NCI-H2107 treated with DMSO at 0.1 percent for 48 hours (cell line): ENCODE measurements at regions not wholly inside any gene's neighbourhood (a gene's known extent, or its start where the extent isn't known, plus 50 kb on each side); places are given as distances from the start of the nearest gene placed in this dataset.

Source experiments
- DNase-seq: peaks from one replicate; lab custom pipeline; 2025; ENCODE audit not compliant: unreplicated experiment; lab: John Stamatoyannopoulos, UW

DNA sequence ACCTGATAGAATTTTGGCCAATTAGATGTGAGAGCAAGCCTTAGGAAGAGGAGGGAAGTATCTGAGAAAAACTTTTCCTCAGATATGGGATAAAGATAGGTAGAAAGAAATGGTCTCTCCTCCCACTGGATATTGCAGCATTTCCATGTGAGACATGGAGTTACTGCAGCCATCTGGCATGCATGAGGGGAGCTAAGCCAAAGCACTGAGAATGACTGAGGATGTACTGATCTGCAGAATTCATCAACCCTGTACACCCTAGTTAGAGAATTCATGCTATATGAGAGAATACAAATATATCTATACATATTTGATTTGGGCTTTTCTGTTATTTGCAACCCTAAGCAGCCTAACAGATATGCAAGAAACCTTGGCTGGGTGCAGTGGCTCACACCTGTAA lies 52.5 kb upstream of the RPL34 start:
- no peak for DNase-seq

GRCh38 chr4:108561116-108561515 lies 59.3 kb upstream of the RPL34 start:
- DNase-seq = no peak

- no peak for DNase-seq
Observed at GRCh38 chr4:108560616-108561015, 59.8 kb upstream of the RPL34 start.

DNA sequence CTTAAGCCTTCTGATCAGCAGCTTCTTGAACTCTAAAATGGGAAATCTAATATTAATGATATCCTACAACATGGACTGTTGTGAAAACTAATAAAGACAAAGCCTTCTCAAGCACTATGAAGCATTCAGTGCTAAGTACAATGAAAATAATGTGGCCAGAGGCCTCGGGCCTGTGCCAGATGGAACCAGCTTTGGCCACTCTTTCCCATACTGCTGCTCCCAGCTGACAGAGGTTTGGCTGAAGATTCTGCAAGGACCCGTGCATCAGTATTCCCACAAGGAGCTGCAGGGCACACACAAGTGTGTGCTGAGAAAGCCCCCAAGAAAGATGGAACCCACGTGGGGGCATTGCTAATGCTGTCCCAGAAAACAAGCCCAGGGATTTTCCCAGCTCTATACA lies 60.5 kb upstream of the RPL34 start:
- DNase-seq = no peak

GRCh38 chr4:108559068-108559793 lies 61.1 kb upstream of the RPL34 start:
- no peak for DNase-seq

DNA sequence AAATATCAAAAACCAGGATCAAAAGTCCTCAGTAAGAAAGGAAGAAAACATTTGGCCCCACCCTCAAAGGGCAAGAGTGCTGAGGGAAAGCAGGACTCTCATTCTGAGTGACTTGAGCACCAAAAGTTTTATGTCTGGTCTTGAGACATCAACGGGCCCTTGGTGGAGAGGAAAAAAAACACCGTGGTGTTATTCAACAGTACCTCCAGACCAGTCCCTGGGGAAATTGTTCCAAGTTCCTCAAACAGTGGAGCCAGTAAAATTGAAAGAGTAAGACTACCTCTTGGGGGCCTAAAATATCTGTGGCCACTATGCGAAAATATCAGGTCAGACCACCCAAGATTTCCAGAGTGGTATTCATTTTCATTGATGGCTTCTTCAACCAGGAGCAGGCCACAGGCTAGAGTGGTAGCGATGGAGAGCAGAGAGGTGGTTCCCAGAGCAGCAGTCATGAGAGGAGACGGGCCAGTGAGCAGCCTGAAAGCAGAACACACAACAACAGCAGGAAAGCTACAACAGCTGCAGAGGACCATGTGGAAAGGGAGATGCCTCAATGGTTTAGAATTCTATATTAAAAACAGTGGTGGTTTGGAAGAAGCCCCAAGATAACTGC lies 63.7 kb upstream of the RPL34 start:
- no peak for DNase-seq

DNA sequence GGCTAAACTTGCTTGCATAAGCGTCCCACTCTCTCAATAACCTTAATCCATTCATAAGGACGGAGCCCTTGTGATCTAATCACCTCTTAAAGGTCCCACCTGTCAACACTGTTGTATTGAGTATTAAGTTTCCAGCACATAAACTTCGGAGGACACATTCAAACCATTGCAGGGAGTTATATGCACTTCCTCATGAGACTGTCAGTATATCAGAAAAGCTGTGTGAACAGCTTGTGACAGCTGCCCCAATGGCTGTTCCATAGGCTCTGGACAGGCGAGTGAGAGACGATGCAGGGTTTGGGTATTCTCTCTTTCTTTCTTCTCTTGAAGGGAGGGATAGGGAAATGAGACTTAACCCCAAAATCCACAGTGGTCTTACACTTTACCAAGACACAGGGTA lies 64.2 kb upstream of the RPL34 start:
- no peak for DNase-seq

DNA sequence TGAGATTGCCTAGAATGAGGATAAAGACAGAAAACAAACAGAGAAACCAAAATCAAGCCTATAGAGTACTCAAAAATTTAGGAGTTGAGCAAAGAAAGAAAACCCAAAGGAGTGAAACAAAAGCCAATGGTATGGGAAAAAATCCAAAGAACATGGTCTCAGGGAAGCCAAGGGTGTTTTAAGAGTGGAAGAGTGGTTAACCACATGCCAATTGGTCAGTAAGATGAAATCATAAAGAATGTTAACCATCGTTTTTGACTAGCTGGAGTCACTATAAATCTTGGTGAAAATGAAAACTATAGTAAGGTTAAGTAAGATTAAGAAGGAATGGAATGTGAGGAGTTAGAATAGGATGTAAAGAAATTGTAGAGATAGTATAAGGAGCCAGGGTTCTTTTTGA lies 64.7 kb upstream of the RPL34 start:
- no peak for DNase-seq

- no peak for DNase-seq
Observed at GRCh38 chr4:108547682-108548081, 72.7 kb upstream of the RPL34 start.

DNA sequence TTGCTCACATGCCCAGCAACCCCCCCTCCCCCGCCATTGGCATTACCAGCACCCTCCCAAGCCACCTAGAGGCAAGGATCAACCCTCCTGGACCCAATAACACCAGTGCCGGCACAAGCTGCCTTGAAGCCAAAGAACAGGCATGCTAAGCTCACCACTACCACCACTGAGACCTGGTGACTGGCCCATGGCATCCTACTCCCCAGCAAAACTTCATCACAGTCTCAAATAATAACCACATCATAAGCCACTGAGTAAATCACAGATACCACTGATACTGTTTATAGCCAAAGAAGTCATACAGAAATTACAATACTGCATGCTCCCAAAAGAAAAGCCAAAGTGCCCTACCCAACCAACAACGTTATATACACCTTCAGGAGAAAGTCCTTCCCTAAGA lies 73.6 kb upstream of the RPL34 start:
- DNase-seq = no peak

DNA sequence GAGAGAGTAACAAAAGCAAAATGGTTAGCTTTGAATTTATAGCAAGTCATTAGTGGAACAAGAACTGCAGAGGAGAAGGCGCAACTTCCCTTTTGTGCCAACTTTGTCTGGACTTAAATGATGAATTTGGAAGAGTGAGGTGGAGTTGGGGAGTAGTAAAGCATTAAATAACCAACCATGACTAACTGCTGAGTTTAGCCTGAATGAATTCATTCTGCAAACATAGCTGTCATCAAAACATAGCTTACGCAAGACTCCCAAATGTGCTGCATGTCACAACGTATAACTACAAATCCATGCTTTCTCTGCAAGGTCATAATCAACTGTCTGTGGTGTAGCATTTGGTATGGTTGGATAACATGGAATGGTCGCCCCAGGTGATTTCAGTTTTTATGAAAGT lies 75.9 kb upstream of the RPL34 start:
- no peak for DNase-seq

DNA sequence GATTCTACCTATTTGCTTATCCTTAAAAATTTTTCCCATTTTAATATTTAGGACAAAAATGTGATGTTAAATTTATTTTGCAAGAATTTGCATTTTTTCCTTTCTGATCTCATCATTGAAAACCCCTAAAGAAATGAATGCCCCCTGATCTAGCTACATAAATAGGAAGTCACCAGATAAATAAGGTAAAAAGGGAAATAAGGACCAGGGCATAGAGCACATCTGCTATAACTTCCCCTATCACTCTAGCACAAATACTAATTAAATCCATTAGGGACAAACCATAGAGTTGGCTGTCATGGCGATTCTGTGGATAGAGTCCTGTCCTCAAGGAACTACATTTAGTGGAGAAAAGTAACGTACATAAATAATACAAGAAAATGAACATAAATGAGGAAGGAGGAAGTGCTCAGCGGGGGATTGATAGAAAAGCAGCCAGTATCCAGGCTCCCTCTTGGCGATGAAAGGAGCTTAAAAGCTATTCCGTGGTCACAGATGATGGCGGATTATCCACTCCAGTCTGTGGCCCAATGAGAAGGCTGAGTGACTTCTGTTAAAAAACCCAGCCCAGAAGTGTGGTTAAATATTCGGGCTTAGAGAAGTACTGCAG lies 76.9 kb upstream of the RPL34 start:
- no peak for DNase-seq

- no peak for DNase-seq
Observed at GRCh38 chr4:108540536-108540935, 79.8 kb upstream of the RPL34 start.

DNA sequence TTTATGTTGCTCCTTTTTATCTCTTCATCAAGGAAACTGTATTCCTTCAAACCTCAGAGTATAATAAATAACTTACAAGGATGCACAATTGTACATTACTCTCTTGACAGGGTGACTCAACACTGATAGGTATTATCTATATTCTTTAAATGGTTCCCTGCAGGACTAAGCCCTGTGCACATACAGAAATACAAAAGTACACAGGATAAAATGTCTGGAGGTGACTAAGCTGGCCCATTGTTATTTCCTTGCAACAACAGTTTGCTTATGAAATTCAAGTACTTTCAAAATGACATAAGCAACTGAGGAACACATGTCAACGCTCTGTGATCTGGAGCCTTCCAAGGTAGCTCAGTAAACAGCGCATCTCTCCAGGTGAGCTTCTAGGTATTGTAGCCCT lies 83.8 kb upstream of the RPL34 start:
- DNase-seq = no peak

DNA sequence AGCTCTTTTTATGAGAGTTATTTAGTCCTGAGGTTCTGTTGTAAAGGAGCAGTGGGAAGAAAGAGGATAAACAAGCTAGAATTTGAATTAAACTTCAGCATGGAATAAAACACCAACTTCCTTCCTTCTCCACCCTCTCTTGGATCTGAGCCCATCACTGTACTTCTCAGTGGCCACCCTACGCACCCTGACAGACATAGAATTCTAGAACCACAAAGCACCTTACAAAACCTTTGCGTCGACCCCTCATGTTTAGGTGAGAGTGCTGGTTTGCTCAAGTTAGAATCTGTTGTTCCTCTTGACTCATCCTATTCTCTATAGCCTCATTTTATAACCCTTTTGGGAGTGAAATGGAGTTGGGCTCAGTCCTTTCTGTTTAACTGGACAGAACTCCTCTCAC lies 84.6 kb upstream of the RPL34 start:
- no peak for DNase-seq

- no peak for DNase-seq
Observed at GRCh38 chr4:108533876-108534275, 86.5 kb upstream of the RPL34 start.

DNA sequence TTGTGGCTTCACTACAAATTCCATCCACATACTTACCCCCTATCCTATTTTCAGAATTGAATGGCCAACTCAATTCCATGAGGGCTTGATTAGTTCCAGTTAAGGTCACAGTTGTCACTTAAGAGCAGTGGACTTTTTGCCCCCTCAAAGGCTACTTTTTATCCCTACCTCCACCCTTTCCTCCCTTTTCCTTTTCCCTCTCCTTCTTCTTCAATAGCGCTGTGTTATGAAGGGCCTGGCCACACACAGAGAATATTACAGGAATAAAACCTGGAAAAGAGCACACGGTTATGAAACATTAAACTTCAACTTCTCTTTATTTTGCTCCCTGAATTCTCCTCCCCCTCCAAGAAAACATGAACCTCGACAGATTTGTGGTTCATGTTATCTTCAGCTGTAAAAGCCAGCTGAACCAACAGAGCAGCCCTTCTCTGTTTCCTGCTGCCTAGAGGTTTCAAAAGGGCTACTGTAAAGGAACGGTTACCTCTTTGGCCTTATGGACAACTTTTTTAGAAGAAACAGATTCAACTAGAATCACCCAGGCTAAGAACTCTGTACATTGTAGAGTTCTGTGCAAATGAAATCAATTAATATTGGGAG lies 87.0 kb upstream of the RPL34 start:
- no peak for DNase-seq

- no peak for DNase-seq
Observed at GRCh38 chr4:108532738-108533137, 87.6 kb upstream of the RPL34 start.

DNA sequence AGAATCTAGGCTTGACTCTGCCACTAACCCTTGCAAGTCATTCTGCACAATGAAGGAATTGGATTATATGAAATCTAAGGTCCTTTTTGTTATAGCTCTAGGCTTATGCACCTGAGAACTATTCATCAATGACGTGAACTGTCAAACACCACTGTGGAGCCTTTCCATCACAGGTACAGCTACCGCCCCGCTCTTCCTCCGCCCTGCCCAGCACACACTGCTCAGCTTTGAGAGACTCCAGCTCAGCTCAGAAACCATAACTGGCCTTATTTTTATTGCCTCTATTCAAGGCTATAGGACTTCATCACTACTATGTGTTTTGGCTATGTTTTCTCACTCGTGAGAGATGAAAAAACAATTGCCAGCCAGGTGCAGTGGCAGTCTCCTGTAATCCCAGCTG lies 88.2 kb upstream of the RPL34 start:
- no peak for DNase-seq

GRCh38 chr4:108531461-108531860 lies 88.9 kb upstream of the RPL34 start:
- no peak for DNase-seq

- DNase-seq = no peak
Observed at GRCh38 chr4:108529984-108530905, 90.1 kb upstream of the RPL34 start.
